Liver (tissue), 8 donors: ENCODE measurements at regions not wholly inside any gene's neighbourhood (a gene's known extent, or its start where the extent isn't known, plus 50 kb on each side); places are given as distances from the start of the nearest gene placed in this dataset.

Source experiments
- DNase-seq: peaks from one replicate; pipeline ENCODE4 v3.0.0-alpha.2; 2017; ENCODE audit warnings: low spot score
- H3K27ac ChIP-seq, 2 donors: one replicate each; pipeline ENCODE4 v1.7.0; 2013; ENCODE audit warnings: inconsistent platforms in 2 of 2, low read length in 2 of 2, control low read depth in 1 of 2, low read depth in 1 of 2, mild to moderate bottlenecking in 1 of 2
- H3K27me3 ChIP-seq, 4 donors: one replicate each; pipeline versions ENCODE4 v1.6.1 to v1.7.0; 2013; ENCODE audit warnings: low read length in 3 of 4, inconsistent platforms in 1 of 4, mild to moderate bottlenecking in 1 of 4, moderate library complexity in 1 of 4; ENCODE audit not compliant: control insufficient read depth in 4 of 4, insufficient read depth in 4 of 4
- H3K36me3 ChIP-seq, 4 donors: one replicate each; pipeline versions ENCODE4 v1.6.1 to v1.7.0; 2013; ENCODE audit warnings: low read length in 3 of 4, mild to moderate bottlenecking in 3 of 4, low read depth in 1 of 4, moderate library complexity in 1 of 4; ENCODE audit not compliant: control insufficient read depth in 4 of 4, insufficient read depth in 3 of 4
- H3K4me1 ChIP-seq, 4 donors: one replicate each; pipeline versions ENCODE4 v1.6.1 to v1.7.0; 2013; ENCODE audit warnings: low read length in 3 of 4, mild to moderate bottlenecking in 3 of 4, moderate library complexity in 1 of 4; ENCODE audit not compliant: control insufficient read depth in 4 of 4, insufficient read depth in 4 of 4
- H3K4me3 ChIP-seq, 3 donors: one replicate each; pipeline versions ENCODE4 v1.6.1 to v1.7.0; 2013; ENCODE audit warnings: low read length in 3 of 3, control low read depth in 1 of 3, low read depth in 1 of 3, mild to moderate bottlenecking in 1 of 3
- H3K9ac ChIP-seq, 2 donors: one replicate each; pipeline ENCODE4 v1.7.0; 2013; ENCODE audit warnings: low read length in 2 of 2, mild to moderate bottlenecking in 2 of 2, moderate library complexity in 2 of 2, control low read depth in 1 of 2, low read depth in 1 of 2
- H3K9me3 ChIP-seq, 4 donors: one replicate each; pipeline versions ENCODE4 v1.6.1 to v1.7.0; 2013; ENCODE audit warnings: low read length in 3 of 4; ENCODE audit not compliant: control insufficient read depth in 4 of 4
- EGR1 ChIP-seq, 2 donors: IDR thresholded peaks; 2 replicates each; pipeline ENCODE4 v1.6.1; 2016 to 2018; ENCODE audit warnings: antibody characterized with exemption in 2 of 2, low read depth in 2 of 2
- FOXA1 ChIP-seq: IDR thresholded peaks from 2 replicates; pipeline ENCODE4 v1.6.1; 2016; ENCODE audit warnings: antibody characterized with exemption
- FOXA2 ChIP-seq: IDR thresholded peaks from 2 replicates; pipeline ENCODE4 v1.6.1; 2016; ENCODE audit warnings: antibody characterized with exemption
- GABPA ChIP-seq, 2 donors: IDR thresholded peaks in 1 of 2; conservative IDR thresholded peaks in 1 of 2; 2 replicates each; pipeline ENCODE4 v1.6.1; 2016; ENCODE audit warnings: antibody characterized with exemption in 2 of 2, mild to moderate bottlenecking in 1 of 2, moderate library complexity in 1 of 2
- HNF4A ChIP-seq, 2 donors: conservative IDR thresholded peaks; 2 replicates each; pipeline ENCODE4 v1.6.1; 2016; ENCODE audit warnings: antibody characterized with exemption in 2 of 2, mild to moderate bottlenecking in 2 of 2
- HNF4G ChIP-seq: IDR thresholded peaks from 2 replicates; pipeline ENCODE4 v1.6.1; 2016; ENCODE audit warnings: antibody characterized with exemption
- JUND ChIP-seq, 2 donors: IDR thresholded peaks; 2 replicates each; pipeline ENCODE4 v1.6.1; 2016; ENCODE audit warnings: antibody characterized with exemption in 2 of 2
- NR2F2 ChIP-seq: IDR thresholded peaks from 2 replicates; pipeline ENCODE4 v1.6.1; 2016; ENCODE audit warnings: antibody characterized with exemption
- RAD21 ChIP-seq, 2 donors: IDR thresholded peaks; 2 replicates each; pipeline ENCODE4 v1.6.1; 2016; ENCODE audit warnings: antibody characterized with exemption in 2 of 2, mild to moderate bottlenecking in 2 of 2
- RXRA ChIP-seq, 2 donors: IDR thresholded peaks; 2 replicates each; pipeline ENCODE4 v1.6.1; 2017 to 2018; ENCODE audit warnings: antibody characterized with exemption in 2 of 2, mild to moderate bottlenecking in 1 of 2
- SP1 ChIP-seq: IDR thresholded peaks from 2 replicates; pipeline ENCODE4 v1.6.1; 2018; ENCODE audit warnings: antibody characterized with exemption, mild to moderate bottlenecking
- TAF1 ChIP-seq: conservative IDR thresholded peaks from 2 replicates; pipeline ENCODE4 v1.6.1; 2016; ENCODE audit warnings: antibody characterized with exemption, mild to moderate bottlenecking
- YY1 ChIP-seq: IDR thresholded peaks from 2 replicates; pipeline ENCODE4 v1.6.1; 2016; ENCODE audit warnings: antibody characterized with exemption, mild to moderate bottlenecking
- ZBTB33 ChIP-seq: IDR thresholded peaks from 2 replicates; pipeline ENCODE4 v1.6.1; 2016; ENCODE audit warnings: antibody characterized with exemption
- WGBS: extraction: QIAGEN DNeasy Blood & Tissue Kit; methylation state at CpG from one replicate; pipeline ENCODE4 v1.1.7; 2013; 5-methylcytosine and 5-hydroxymethylcytosine counted together
- TF ChIP-seq, protein P1 (sequence below): IDR thresholded peaks from 2 replicates; pipeline ENCODE4 v1.6.1; 2016; ENCODE audit warnings: antibody characterized with exemption
- TF ChIP-seq, protein P2 (sequence below): fragments of 150-350 bp; IDR thresholded peaks from 2 replicates; pipeline ENCODE4 v1.5.1; 2017; ENCODE audit warnings: improper control_type of control experiment, low read depth, low read length; ENCODE audit not compliant: missing input control
- TF ChIP-seq, protein P3 (sequence below): IDR thresholded peaks from 2 replicates; pipeline ENCODE4 v1.6.1; 2016; ENCODE audit warnings: antibody characterized with exemption, mild to moderate bottlenecking
- TF ChIP-seq, protein P4 (sequence below): IDR thresholded peaks from 2 replicates; pipeline ENCODE4 v1.6.1; 2016; ENCODE audit warnings: antibody characterized with exemption
- donor health status: healthy.
- donor health status: healthy.
- donor health status: healthy.
- donor health status: healthy.
- donor health status: healthy.

- Histone ChIP-seq H3K9me3 (no peaks in the 10 kb centered on the region), H3K9ac (no peak overlapping the region), H3K27ac (no peak overlapping the region), H3K4me1 (peaks cover 1 to 12% (median 10%) of the 10 kb centered on the region in 4 donors), H3K27me3 (no peaks in the 10 kb centered on the region), H3K36me3 (no peaks in the 10 kb centered on the region), H3K4me3 (no peak overlapping the region)
- 76% methylated on average over 4 of the region's 4 CpGs for WGBS
- TF ChIP-seq RAD21 (IDR thresholded peaks at IDR 0.05) (no peak), FOXA1 (no peak), JUND (IDR thresholded peaks at IDR 0.05) (no peak), YY1 (no peak), EGR1 (IDR thresholded peaks at IDR 0.05; ENCODE audit: low read depth in 2 of 2) (no peak), FOXA2 (no peak), HNF4A (conservative IDR thresholded peaks at IDR 0.05) (no peak), NR2F2 (no peak), RXRA (IDR thresholded peaks at IDR 0.05) (no peak), ZBTB33 (no peak), HNF4G (no peak), TAF1 (no peak), GABPA (IDR thresholded peaks at IDR 0.05 in 1 of 2, conservative IDR thresholded peaks at IDR 0.05 in 1 of 2) (no peak), SP1 (no peak)
- TF ChIP-seq, protein P1, sequence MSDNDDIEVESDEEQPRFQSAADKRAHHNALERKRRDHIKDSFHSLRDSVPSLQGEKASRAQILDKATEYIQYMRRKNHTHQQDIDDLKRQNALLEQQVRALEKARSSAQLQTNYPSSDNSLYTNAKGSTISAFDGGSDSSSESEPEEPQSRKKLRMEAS: no peak
- TF ChIP-seq, protein P2, sequence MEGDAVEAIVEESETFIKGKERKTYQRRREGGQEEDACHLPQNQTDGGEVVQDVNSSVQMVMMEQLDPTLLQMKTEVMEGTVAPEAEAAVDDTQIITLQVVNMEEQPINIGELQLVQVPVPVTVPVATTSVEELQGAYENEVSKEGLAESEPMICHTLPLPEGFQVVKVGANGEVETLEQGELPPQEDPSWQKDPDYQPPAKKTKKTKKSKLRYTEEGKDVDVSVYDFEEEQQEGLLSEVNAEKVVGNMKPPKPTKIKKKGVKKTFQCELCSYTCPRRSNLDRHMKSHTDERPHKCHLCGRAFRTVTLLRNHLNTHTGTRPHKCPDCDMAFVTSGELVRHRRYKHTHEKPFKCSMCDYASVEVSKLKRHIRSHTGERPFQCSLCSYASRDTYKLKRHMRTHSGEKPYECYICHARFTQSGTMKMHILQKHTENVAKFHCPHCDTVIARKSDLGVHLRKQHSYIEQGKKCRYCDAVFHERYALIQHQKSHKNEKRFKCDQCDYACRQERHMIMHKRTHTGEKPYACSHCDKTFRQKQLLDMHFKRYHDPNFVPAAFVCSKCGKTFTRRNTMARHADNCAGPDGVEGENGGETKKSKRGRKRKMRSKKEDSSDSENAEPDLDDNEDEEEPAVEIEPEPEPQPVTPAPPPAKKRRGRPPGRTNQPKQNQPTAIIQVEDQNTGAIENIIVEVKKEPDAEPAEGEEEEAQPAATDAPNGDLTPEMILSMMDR: no peak
- TF ChIP-seq, protein P3, sequence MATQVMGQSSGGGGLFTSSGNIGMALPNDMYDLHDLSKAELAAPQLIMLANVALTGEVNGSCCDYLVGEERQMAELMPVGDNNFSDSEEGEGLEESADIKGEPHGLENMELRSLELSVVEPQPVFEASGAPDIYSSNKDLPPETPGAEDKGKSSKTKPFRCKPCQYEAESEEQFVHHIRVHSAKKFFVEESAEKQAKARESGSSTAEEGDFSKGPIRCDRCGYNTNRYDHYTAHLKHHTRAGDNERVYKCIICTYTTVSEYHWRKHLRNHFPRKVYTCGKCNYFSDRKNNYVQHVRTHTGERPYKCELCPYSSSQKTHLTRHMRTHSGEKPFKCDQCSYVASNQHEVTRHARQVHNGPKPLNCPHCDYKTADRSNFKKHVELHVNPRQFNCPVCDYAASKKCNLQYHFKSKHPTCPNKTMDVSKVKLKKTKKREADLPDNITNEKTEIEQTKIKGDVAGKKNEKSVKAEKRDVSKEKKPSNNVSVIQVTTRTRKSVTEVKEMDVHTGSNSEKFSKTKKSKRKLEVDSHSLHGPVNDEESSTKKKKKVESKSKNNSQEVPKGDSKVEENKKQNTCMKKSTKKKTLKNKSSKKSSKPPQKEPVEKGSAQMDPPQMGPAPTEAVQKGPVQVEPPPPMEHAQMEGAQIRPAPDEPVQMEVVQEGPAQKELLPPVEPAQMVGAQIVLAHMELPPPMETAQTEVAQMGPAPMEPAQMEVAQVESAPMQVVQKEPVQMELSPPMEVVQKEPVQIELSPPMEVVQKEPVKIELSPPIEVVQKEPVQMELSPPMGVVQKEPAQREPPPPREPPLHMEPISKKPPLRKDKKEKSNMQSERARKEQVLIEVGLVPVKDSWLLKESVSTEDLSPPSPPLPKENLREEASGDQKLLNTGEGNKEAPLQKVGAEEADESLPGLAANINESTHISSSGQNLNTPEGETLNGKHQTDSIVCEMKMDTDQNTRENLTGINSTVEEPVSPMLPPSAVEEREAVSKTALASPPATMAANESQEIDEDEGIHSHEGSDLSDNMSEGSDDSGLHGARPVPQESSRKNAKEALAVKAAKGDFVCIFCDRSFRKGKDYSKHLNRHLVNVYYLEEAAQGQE: no peak
- TF ChIP-seq, protein P4, sequence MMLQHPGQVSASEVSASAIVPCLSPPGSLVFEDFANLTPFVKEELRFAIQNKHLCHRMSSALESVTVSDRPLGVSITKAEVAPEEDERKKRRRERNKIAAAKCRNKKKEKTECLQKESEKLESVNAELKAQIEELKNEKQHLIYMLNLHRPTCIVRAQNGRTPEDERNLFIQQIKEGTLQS: no peak
- DNase-seq: no peak
Observed at GRCh38 chr12:93016752-93017350, 87.8 kb upstream of the EEA1 start.
